ENCODE measurements at regions not wholly inside any gene's neighbourhood (a gene's known extent, or its start where the extent isn't known, plus 50 kb on each side); places are given as distances from the start of the nearest gene placed in this dataset.
A peak's percentile ranks its signal among the peaks of the same experiment; 100 is the strongest.

DNA sequence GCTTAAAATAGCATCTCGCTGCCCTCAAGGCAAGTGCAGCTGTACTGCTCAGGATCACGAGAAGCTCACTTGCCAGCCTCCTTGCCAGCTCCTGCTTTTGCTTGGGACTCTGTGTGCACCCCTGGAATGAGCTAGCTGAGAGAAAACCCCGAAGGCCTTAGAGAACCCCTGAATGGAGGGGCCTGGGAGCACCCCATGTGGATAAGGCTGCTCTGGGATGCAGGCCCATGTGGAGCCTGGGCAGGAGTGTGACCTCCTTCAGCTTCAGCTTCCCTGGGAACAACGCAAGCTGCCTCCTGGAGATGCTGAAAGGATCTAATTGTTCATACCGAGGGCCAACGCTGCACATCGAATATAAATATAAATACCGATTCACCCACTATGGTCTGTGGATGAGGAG lies 109.2 kb downstream of the HSPH1 start:
- no peak for TF ChIP-seq POLR2A (IDR thresholded peaks at IDR 0.05; ENCODE audit: extremely low read depth, insufficient read length)
- TF ChIP-seq, protein P1, sequence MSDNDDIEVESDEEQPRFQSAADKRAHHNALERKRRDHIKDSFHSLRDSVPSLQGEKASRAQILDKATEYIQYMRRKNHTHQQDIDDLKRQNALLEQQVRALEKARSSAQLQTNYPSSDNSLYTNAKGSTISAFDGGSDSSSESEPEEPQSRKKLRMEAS (IDR thresholded peaks at IDR 0.05; ENCODE audit: low read depth, low read length): no peak
- no peak for TF ChIP-seq MYC (IDR thresholded peaks at IDR 0.05; ENCODE audit: low read depth, low read length)
- TF ChIP-seq, protein P2, sequence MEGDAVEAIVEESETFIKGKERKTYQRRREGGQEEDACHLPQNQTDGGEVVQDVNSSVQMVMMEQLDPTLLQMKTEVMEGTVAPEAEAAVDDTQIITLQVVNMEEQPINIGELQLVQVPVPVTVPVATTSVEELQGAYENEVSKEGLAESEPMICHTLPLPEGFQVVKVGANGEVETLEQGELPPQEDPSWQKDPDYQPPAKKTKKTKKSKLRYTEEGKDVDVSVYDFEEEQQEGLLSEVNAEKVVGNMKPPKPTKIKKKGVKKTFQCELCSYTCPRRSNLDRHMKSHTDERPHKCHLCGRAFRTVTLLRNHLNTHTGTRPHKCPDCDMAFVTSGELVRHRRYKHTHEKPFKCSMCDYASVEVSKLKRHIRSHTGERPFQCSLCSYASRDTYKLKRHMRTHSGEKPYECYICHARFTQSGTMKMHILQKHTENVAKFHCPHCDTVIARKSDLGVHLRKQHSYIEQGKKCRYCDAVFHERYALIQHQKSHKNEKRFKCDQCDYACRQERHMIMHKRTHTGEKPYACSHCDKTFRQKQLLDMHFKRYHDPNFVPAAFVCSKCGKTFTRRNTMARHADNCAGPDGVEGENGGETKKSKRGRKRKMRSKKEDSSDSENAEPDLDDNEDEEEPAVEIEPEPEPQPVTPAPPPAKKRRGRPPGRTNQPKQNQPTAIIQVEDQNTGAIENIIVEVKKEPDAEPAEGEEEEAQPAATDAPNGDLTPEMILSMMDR (IDR thresholded peaks at IDR 0.05; ENCODE audit: low read depth, low read length): no peak
- H3K4me3 ChIP-seq (ENCODE audit: low read depth, low read length): no peak overlapping the region

DNA sequence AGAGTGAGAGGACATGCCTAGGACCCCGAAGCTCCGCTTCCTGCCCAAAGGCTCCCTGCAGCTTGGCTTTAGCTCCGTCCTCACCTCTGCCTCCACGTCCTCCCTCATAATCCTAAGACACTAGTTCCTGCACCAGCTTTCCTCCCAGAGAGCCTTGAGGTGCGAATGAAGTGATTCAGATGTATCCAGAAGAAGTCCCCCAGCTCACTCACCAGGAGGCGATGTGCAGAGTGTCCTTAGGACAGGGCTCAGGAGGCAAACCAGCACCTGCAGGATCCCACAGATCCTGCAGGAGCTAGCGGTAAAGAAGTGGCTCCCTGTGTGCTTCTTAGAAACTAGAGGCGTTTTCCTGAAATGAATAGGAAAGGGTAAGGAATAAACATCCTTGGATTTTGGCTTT lies 109.7 kb downstream of the HSPH1 start:
- no peak for DNase-seq (ENCODE audit: low read depth)
- TF ChIP-seq, protein P2 (IDR thresholded peaks at IDR 0.05; ENCODE audit: low read depth, low read length): no peak
- TF ChIP-seq MYC (IDR thresholded peaks at IDR 0.05; ENCODE audit: low read depth, low read length) (no peak), POLR2A (IDR thresholded peaks at IDR 0.05; ENCODE audit: extremely low read depth, insufficient read length) (no peak)
- TF ChIP-seq, protein P1 (IDR thresholded peaks at IDR 0.05; ENCODE audit: low read depth, low read length): no peak
- H3K4me3 ChIP-seq (ENCODE audit: low read depth, low read length): no peak overlapping the region

More for the DNA sequence above, 109.2 kb downstream of the HSPH1 start:
- DNase-seq (ENCODE audit: low read depth): no peak

DNA sequence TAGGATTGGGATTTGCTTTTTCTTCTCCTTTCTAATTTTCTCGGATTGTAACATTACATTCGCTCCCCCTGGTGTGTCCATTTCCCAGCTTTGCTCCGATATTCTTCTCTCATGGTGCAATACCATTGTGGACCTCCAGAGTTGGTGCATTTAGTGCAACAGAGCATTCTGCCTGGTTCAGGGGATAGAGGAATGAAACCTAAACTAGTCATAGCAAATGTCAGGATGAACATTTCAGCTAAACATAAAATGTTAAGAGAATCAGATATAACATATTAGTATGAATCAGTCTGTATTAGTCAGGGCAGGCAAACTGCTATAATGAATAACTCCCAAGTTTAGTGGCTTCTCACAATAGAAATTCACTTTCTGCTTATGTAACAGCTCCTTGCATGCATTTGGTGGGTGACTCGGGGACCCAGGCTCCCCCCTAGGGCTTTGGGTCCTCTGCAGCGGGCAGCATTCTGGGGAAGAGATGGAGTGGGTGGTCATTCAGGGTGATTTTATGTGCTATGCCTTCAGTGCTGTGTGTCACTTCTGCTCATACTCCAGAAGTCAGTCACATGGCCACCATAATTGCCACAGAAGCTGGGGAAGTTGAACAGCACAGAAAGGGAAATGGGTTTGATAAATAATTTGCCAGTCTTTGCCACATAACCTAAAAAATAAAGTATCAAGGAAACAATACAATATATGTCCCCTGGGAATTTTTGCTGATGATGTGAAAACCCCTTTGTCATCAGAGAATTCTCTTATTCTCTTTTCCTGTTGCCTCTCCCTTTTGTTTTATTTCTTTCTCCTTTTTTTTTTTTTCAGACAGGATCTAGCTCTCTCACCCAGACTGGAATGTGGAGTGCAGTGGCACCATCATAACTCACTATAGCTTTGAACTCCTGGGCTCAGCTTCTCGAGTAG lies 111.0 kb downstream of the HSPH1 start:
- TF ChIP-seq POLR2A (IDR thresholded peaks at IDR 0.05; ENCODE audit: extremely low read depth, insufficient read length): no peak
- TF ChIP-seq, protein P1 (IDR thresholded peaks at IDR 0.05; ENCODE audit: low read depth, low read length): peak; percentile 79
- TF ChIP-seq, protein P2 (IDR thresholded peaks at IDR 0.05; ENCODE audit: low read depth, low read length): peak; percentile 22
- no peak for DNase-seq (ENCODE audit: low read depth)
- no peak overlapping the region for H3K4me3 ChIP-seq (ENCODE audit: low read depth, low read length)

DNA sequence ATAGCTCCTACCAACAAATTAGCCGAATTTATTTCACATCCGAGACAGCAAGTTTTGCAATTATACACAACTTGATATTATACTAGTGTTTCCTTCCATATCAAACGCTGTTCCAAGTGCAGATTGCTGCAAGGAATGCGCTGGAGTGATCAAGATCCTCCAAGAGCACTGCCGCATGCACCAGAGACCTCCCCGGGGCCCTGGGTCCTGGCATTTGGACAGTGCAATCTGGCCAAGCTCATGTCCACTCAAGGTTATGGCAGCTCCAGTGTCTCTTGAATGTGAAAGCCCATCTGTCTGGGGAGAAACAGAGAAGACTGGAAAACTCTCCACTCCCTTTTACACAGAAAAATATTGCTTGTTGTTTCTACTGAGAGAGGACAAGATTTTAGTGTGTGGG lies 111.9 kb downstream of the HSPH1 start:
- DNase-seq (ENCODE audit: low read depth): no peak
- TF ChIP-seq, protein P1 (IDR thresholded peaks at IDR 0.05; ENCODE audit: low read depth, low read length): no peak
- TF ChIP-seq POLR2A (IDR thresholded peaks at IDR 0.05; ENCODE audit: extremely low read depth, insufficient read length) (no peak), MYC (IDR thresholded peaks at IDR 0.05; ENCODE audit: low read depth, low read length) (no peak)
- TF ChIP-seq, protein P2 (IDR thresholded peaks at IDR 0.05; ENCODE audit: low read depth, low read length): no peak
- H3K4me3 ChIP-seq (ENCODE audit: low read depth, low read length): no peak overlapping the region

DNA sequence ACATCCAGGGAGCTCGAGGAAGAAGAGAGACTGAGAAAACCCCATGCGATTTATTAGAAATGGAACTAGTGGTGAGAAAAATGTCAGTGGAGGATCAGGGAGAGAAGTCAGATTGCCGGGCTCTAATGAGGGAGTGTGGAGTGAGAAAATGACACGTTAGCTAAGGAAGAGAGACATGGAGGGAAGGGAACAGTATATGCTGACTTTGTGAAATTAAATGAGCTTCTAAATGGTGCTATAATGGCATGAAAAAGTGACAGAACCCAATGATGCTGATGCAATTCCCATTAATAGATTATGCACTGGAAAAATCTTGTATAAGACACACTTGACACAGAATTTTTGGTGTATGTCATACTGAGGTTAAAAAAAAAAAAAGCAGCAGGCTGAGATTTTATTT lies 112.6 kb downstream of the HSPH1 start:
- H3K4me3 ChIP-seq (ENCODE audit: low read depth, low read length): no peak overlapping the region
- no peak for DNase-seq (ENCODE audit: low read depth)
- TF ChIP-seq, protein P2 (IDR thresholded peaks at IDR 0.05; ENCODE audit: low read depth, low read length): no peak
- TF ChIP-seq MYC (IDR thresholded peaks at IDR 0.05; ENCODE audit: low read depth, low read length) (no peak), POLR2A (IDR thresholded peaks at IDR 0.05; ENCODE audit: extremely low read depth, insufficient read length) (no peak)
- TF ChIP-seq, protein P1 (IDR thresholded peaks at IDR 0.05; ENCODE audit: low read depth, low read length): no peak
